Globus pallidus (tissue), 1 donor: ENCODE measurements at regions not wholly inside any gene's neighbourhood (a gene's known extent, or its start where the extent isn't known, plus 50 kb on each side); places are given as distances from the start of the nearest gene placed in this dataset.
"Not testable (repeated sequence)": the region's sequence is repeated elsewhere in the genome, so short reads cannot be mapped to it uniquely, and the experiment has no call there.

Experiments
- DNase-seq: peaks from one replicate; pipeline ENCODE4 v3.0.0-alpha.2; 2015; ENCODE audit warnings: low spot score

GRCh38 chr16:7962091-7962879, 628.0 kb downstream of the TMEM114 start:
- DNase-seq = no peak

- no peak for DNase-seq
Observed at GRCh38 chr16:7957151-7957550, 624.5 kb downstream of the RBFOX1 start.

GRCh38 chr16:7953360-7953759, 620.7 kb downstream of the RBFOX1 start:
- DNase-seq = no peak

GRCh38 chr16:7946142-7946541, 613.5 kb downstream of the RBFOX1 start:
- no peak for DNase-seq

- no peak for DNase-seq
Observed at GRCh38 chr16:7938175-7938574, 605.5 kb downstream of the RBFOX1 start.

- no peak for DNase-seq
Observed at GRCh38 chr16:7921345-7921744, 588.7 kb downstream of the RBFOX1 start.

- DNase-seq = no peak
Observed at GRCh38 chr16:7919782-7920181, 587.1 kb downstream of the RBFOX1 start.

- no peak for DNase-seq
Observed at GRCh38 chr16:7914748-7915147, 582.1 kb downstream of the RBFOX1 start.

GRCh38 chr16:7912132-7912531, 579.5 kb downstream of the RBFOX1 start:
- DNase-seq = no peak

- no peak for DNase-seq
Observed at GRCh38 chr16:7910116-7910515, 577.5 kb downstream of the RBFOX1 start.

- peak; percentile 7 for DNase-seq
Observed at GRCh38 chr16:7888411-7888810, 555.8 kb downstream of the RBFOX1 start.

- DNase-seq = peak; percentile 2
Observed at GRCh38 chr16:7887316-7887715, 554.7 kb downstream of the RBFOX1 start.

GRCh38 chr16:7871979-7872378, 539.3 kb downstream of the RBFOX1 start:
- no peak for DNase-seq

GRCh38 chr16:7871371-7871770, 538.7 kb downstream of the RBFOX1 start:
- no peak for DNase-seq

- DNase-seq = no peak
Observed at GRCh38 chr16:7867831-7868230, 535.2 kb downstream of the RBFOX1 start.

- no peak for DNase-seq
Observed at GRCh38 chr16:7866144-7866543, 533.5 kb downstream of the RBFOX1 start.

- not testable (repeated sequence) for DNase-seq
Observed at GRCh38 chr16:7865393-7865792, 532.7 kb downstream of the RBFOX1 start.

- DNase-seq = no peak
Observed at GRCh38 chr16:7861891-7862582, 529.4 kb downstream of the RBFOX1 start.

GRCh38 chr16:7853197-7853596, 520.6 kb downstream of the RBFOX1 start:
- no peak for DNase-seq

GRCh38 chr16:7849841-7850240, 517.2 kb downstream of the RBFOX1 start:
- no peak for DNase-seq

- no peak for DNase-seq
Observed at GRCh38 chr16:7843261-7843660, 510.6 kb downstream of the RBFOX1 start.

GRCh38 chr16:7839568-7839967, 506.9 kb downstream of the RBFOX1 start:
- DNase-seq = no peak

- no peak for DNase-seq
Observed at GRCh38 chr16:7834771-7835431, 502.3 kb downstream of the RBFOX1 start.
